H1 (cell line): ENCODE measurements at regions not wholly inside any gene's neighbourhood (a gene's known extent, or its start where the extent isn't known, plus 50 kb on each side); places are given as distances from the start of the nearest gene placed in this dataset.

Experiments used
- CTCF ChIA-PET: fragments of 300-600 bp; sonication (Branson Sonifier 250); formaldehyde crosslinking; loops from one replicate; lab custom pipeline; 2021; ENCODE audit not compliant: partially characterized antibody; lab: Charles Lee
- POLR2A ChIA-PET: fragments of 300-600 bp; sonication (Branson Sonifier 250); formaldehyde crosslinking; loops from one replicate; lab custom pipeline; 2021; ENCODE audit warnings: inconsistent platforms; ENCODE audit not compliant: partially characterized antibody; lab: Charles Lee
- DNase-seq, 2 experiments: peaks; one replicate each; pipeline versions ENCODE4 v3.0.0 to v3.0.0-alpha.2; 2010 to 2022; ENCODE audit warnings: low spot score in 2 of 2, low read depth in 1 of 2, mixed read lengths in 1 of 2
- FAIRE-seq: peaks from 2 replicates; lab custom pipeline; 2011; peaks lifted over from hg19 to GRCh38; lab: Jason Lieb, UNC
- H2AFZ ChIP-seq: 2 replicates; pipeline ENCODE4 v1.8.1; 2012; ENCODE audit warnings: low read length, inconsistent platforms
- H2AK5ac ChIP-seq: 2 replicates; pipeline ENCODE4 v1.6.1; 2013; ENCODE audit warnings: low read depth, low read length
- H2BK120ac ChIP-seq: replicated peaks from 2 replicates; pipeline ENCODE3; 2013; ENCODE audit warnings: low read depth, low read length, inconsistent platforms
- H2BK12ac ChIP-seq: 2 replicates; pipeline ENCODE4 v1.6.1; 2013; ENCODE audit warnings: low read depth, low read length
- H2BK15ac ChIP-seq: 2 replicates; pipeline ENCODE4 v1.6.1; 2013; ENCODE audit warnings: low read length
- H2BK20ac ChIP-seq: 2 replicates; pipeline ENCODE4 v1.6.1; 2013; ENCODE audit warnings: low read length
- H2BK5ac ChIP-seq: 2 replicates; pipeline ENCODE4 v1.6.1; 2013; ENCODE audit warnings: low read depth, low read length
- H3K14ac ChIP-seq: 2 replicates; pipeline ENCODE4 v1.6.1; 2013; ENCODE audit warnings: inconsistent platforms; ENCODE audit not compliant: insufficient read length
- H3K18ac ChIP-seq: 2 replicates; pipeline ENCODE4 v1.6.1; 2013; ENCODE audit warnings: low read length; ENCODE audit errors: extremely low read depth
- H3K23ac ChIP-seq: 2 replicates; pipeline ENCODE4 v1.6.1; 2013; ENCODE audit warnings: inconsistent platforms; ENCODE audit not compliant: insufficient read length
- H3K23me2 ChIP-seq: 2 replicates; pipeline ENCODE4 v1.6.1; 2013; ENCODE audit warnings: low read depth, low read length
- H3K27ac ChIP-seq: 2 replicates; pipeline ENCODE4 v1.6.1; 2011; ENCODE audit warnings: low read depth, low read length, inconsistent platforms
- H3K27me3 ChIP-seq, 4 experiments: replicated peaks in 1 of 4; 1 replicate in 1 of 4; 2 replicates in 3 of 4; pipeline versions ENCODE4 v1.6.1 to v1.8.1; 2011 to 2013; ENCODE audit warnings: low read length in 3 of 4, mild to moderate bottlenecking in 3 of 4, inconsistent platforms in 2 of 4, mixed read lengths in 2 of 4, moderate library complexity in 1 of 4; ENCODE audit not compliant: control insufficient read depth in 3 of 4, insufficient read depth in 3 of 4; ENCODE audit errors: extremely low read depth in 1 of 4
- H3K36me3 ChIP-seq, 4 experiments: 2 replicates each; pipeline versions ENCODE4 v1.6.1 to v1.8.1; 2011 to 2013; ENCODE audit warnings: mild to moderate bottlenecking in 4 of 4, low read length in 3 of 4, moderate library complexity in 2 of 4, control low read depth in 1 of 4, inconsistent platforms in 1 of 4; ENCODE audit not compliant: insufficient read depth in 4 of 4, control insufficient read depth in 2 of 4
- H3K4ac ChIP-seq: replicated peaks from 2 replicates; pipeline ENCODE3; 2013; ENCODE audit warnings: low read length, low read depth, mixed read lengths, inconsistent platforms; ENCODE audit not compliant: insufficient read length
- H3K4me1 ChIP-seq, 4 experiments: replicated peaks in 1 of 4; 1 replicate in 1 of 4; 2 replicates in 3 of 4; pipeline versions ENCODE4 v1.6.1 to v1.8.1; 2011 to 2013; ENCODE audit warnings: low read length in 3 of 4, inconsistent platforms in 2 of 4, mixed read lengths in 1 of 4; ENCODE audit not compliant: insufficient read depth in 4 of 4, control insufficient read depth in 3 of 4
- H3K4me2 ChIP-seq, 2 experiments: 2 replicates each; pipeline versions ENCODE4 v1.6.1 to v1.8.1; 2011 to 2013; ENCODE audit warnings: low read depth in 2 of 2, low read length in 2 of 2, control low read depth in 1 of 2, inconsistent platforms in 1 of 2, mild to moderate bottlenecking in 1 of 2; ENCODE audit not compliant: insufficient read depth in 1 of 2
- H3K4me3 ChIP-seq, 4 experiments: fragments of 200-600, 300-600 bp in 1 of 4; sonication (generic), shearing (Covaris generic), sonication (Bioruptor Twin) in 1 of 4; 2 replicates each; pipeline versions ENCODE4 v1.5.1 to v1.8.1; 2011 to 2016; ENCODE audit warnings: low read length in 4 of 4, low read depth in 3 of 4, control low read depth in 2 of 4, inconsistent platforms in 2 of 4, mild to moderate bottlenecking in 2 of 4, mixed read lengths in 1 of 4, moderate library complexity in 1 of 4; ENCODE audit not compliant: insufficient read depth in 2 of 4; ENCODE audit errors: extremely low read depth in 1 of 4
- H3K56ac ChIP-seq: replicated peaks from 2 replicates; pipeline ENCODE3; 2013; ENCODE audit warnings: low read depth, mild to moderate bottlenecking, mixed read lengths, low read length, inconsistent platforms; ENCODE audit not compliant: insufficient read length
- H3K79me1 ChIP-seq: 2 replicates; pipeline ENCODE4 v1.6.1; 2013; ENCODE audit warnings: low read depth, low read length, control low read depth
- H3K79me2 ChIP-seq, 2 experiments: 2 replicates each; pipeline versions ENCODE4 v1.6.1 to v1.8.1; 2012 to 2013; ENCODE audit warnings: low read length in 2 of 2, mild to moderate bottlenecking in 2 of 2, inconsistent platforms in 1 of 2; ENCODE audit not compliant: insufficient read depth in 2 of 2, control insufficient read depth in 1 of 2
- H3K9ac ChIP-seq, 4 experiments: replicated peaks in 1 of 4; 1 replicate in 1 of 4; 2 replicates in 3 of 4; pipeline versions ENCODE4 v1.6.1 to v1.8.1; 2011 to 2013; ENCODE audit warnings: low read depth in 3 of 4, low read length in 3 of 4, control low read depth in 2 of 4, mild to moderate bottlenecking in 2 of 4, moderate library complexity in 2 of 4, inconsistent platforms in 1 of 4; ENCODE audit errors: extremely low read depth in 1 of 4
- H3K9me3 ChIP-seq, 2 experiments: 2 replicates each; pipeline versions ENCODE4 v1.6.1 to v1.8.1; 2012 to 2013; ENCODE audit warnings: mild to moderate bottlenecking in 2 of 2, moderate library complexity in 2 of 2, control low read depth in 1 of 2, inconsistent platforms in 1 of 2, low read depth in 1 of 2, low read length in 1 of 2, mixed read lengths in 1 of 2; ENCODE audit not compliant: insufficient read depth in 2 of 2
- H4K20me1 ChIP-seq, 2 experiments: replicated peaks in 1 of 2; 2 replicates each; pipeline versions ENCODE3 to v1.8.1; 2011 to 2013; ENCODE audit warnings: inconsistent platforms in 2 of 2, low read length in 2 of 2, mild to moderate bottlenecking in 1 of 2; ENCODE audit not compliant: insufficient read depth in 2 of 2, control insufficient read depth in 1 of 2
- H4K5ac ChIP-seq: 2 replicates; pipeline ENCODE4 v1.6.1; 2013; ENCODE audit warnings: low read length, low read depth, mixed read lengths, inconsistent platforms; ENCODE audit not compliant: insufficient read length
- H4K8ac ChIP-seq: 2 replicates; pipeline ENCODE4 v1.8.0; 2013; ENCODE audit warnings: mild to moderate bottlenecking, moderate library complexity, low read length, inconsistent platforms; ENCODE audit not compliant: insufficient read depth; ENCODE audit errors: extremely low read depth
- H4K91ac ChIP-seq: replicated peaks from 2 replicates; pipeline ENCODE3; 2013; ENCODE audit warnings: low read length, mixed read lengths, inconsistent platforms; ENCODE audit not compliant: insufficient read length
- ATF2 ChIP-seq: IDR thresholded peaks from 2 replicates; pipeline ENCODE4 v1.6.1; 2012; ENCODE audit warnings: low read length, inconsistent platforms
- CEBPB ChIP-seq: IDR thresholded peaks from 2 replicates; pipeline ENCODE4 v1.6.1; 2012; ENCODE audit warnings: low read depth, low read length
- EP300 ChIP-seq, 2 experiments: IDR thresholded peaks; 1 replicate in 1 of 2; 2 replicates in 1 of 2; pipeline ENCODE4 v1.6.1; 2011 to 2012; ENCODE audit warnings: low read depth in 2 of 2, low read length in 2 of 2, mild to moderate bottlenecking in 2 of 2, borderline replicate concordance in 1 of 2, inconsistent platforms in 1 of 2, moderate library complexity in 1 of 2
- KDM5A ChIP-seq: fragments of 200-600 bp; IDR thresholded peaks from 2 replicates; pipeline ENCODE4 v1.7.1; 2012; ENCODE audit warnings: mild to moderate bottlenecking, low read length, inconsistent platforms, mixed read lengths
- NANOG ChIP-seq: IDR thresholded peaks from 2 replicates; pipeline ENCODE4 v1.6.1; 2011; ENCODE audit warnings: low read length, low read depth, mild to moderate bottlenecking, inconsistent platforms; ENCODE audit not compliant: insufficient read depth, poor library complexity, severe bottlenecking
- NRF1 ChIP-seq: IDR thresholded peaks from 2 replicates; pipeline ENCODE4 v1.6.1; 2011; ENCODE audit warnings: mild to moderate bottlenecking, low read depth, low read length, improper control_type of control experiment
- POLR2A ChIP-seq, 2 experiments: IDR thresholded peaks; 1 replicate in 1 of 2; 2 replicates in 1 of 2; pipeline ENCODE4 v1.6.1; 2011; ENCODE audit warnings: low read depth in 2 of 2, low read length in 2 of 2, mild to moderate bottlenecking in 2 of 2; ENCODE audit errors: control extremely low read depth in 1 of 2
- TAF1 ChIP-seq: IDR thresholded peaks from 2 replicates; pipeline ENCODE4 v1.6.1; 2011; ENCODE audit warnings: mild to moderate bottlenecking, low read depth, low read length
- TAF7 ChIP-seq: optimal IDR thresholded peaks from 2 replicates; pipeline ENCODE3; 2011; ENCODE audit warnings: low read depth, mild to moderate bottlenecking, inconsistent platforms, low read length, moderate library complexity, borderline replicate concordance
- TEAD4 ChIP-seq: IDR thresholded peaks from 2 replicates; pipeline ENCODE4 v1.6.1; 2012; ENCODE audit warnings: low read depth, low read length, inconsistent platforms, mixed read lengths
- ZNF274 ChIP-seq: IDR thresholded peaks from 2 replicates; pipeline ENCODE4 v1.7.0; 2012; ENCODE audit warnings: low read length, borderline replicate concordance; ENCODE audit errors: extremely low read depth
- WGBS, 2 experiments: shearing (Covaris generic) in 1 of 2; methylation state at CpG; one replicate each; pipeline versions ENCODE4 v1.1.6 to v1.1.7; 2013 to 2015; ENCODE audit warnings: low lambda C conversion rate in 2 of 2, mixed read lengths in 2 of 2, inconsistent platforms in 1 of 2, low coverage in 1 of 2, missing lambda C conversion rate in 1 of 2; ENCODE audit not compliant: insufficient replicate concordance in 2 of 2, insufficient coverage in 1 of 2, insufficient read length in 1 of 2; ENCODE audit errors: extremely low coverage in 1 of 2, missing lambda C conversion rate in 1 of 2; 5-methylcytosine and 5-hydroxymethylcytosine counted together
- TF ChIP-seq, protein P1 (sequence below): IDR thresholded peaks from 2 replicates; pipeline ENCODE4 v1.6.1; 2012; ENCODE audit warnings: inconsistent platforms

DNA sequence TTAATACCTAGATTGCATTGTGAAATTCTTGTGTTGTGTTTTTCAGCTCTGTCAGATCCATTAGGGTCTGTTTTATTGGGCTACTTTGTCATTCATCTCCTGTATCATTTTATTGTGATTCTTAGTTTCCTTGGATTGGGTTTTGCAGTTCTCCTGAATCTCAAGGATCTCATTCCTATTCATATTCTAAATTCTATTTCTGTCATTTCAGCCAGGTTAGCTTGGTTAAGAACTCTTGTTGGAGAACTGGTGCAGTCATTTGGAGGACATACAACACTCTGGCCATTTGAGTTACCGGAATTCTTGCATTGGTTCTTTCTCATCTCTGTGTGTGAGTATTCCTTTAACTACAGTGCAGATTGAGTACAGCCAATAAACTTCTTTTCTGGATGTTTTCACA, 159.6 kb downstream of the FAM78B start:
- no peak overlapping the region for H3K4ac ChIP-seq
- no peaks in the 10 kb centered on the region for H3K79me2 ChIP-seq
- no peaks in the 10 kb centered on the region for H3K23me2 ChIP-seq
- H3K4me2 ChIP-seq: no peak overlapping the region
- 100% methylated on average over 1 of the region's 1 CpG; no CpG with 5 or more reads in 1 of the 2 experiments for WGBS, 2 experiments
- FAIRE-seq: no peak
- no peak overlapping the region for H3K9ac ChIP-seq
- H3K79me1 ChIP-seq: no peaks in the 10 kb centered on the region
- no peak overlapping the region for H3K56ac ChIP-seq
- H4K8ac ChIP-seq: no peak overlapping the region
- H3K18ac ChIP-seq: no peak overlapping the region
- H2BK5ac ChIP-seq: no peak overlapping the region
- H4K91ac ChIP-seq: no peak overlapping the region
- H3K27ac ChIP-seq: no peak overlapping the region
- no peak for DNase-seq
- CTCF ChIA-PET: no interaction called here
- no peak overlapping the region for H2AK5ac ChIP-seq
- H2BK12ac ChIP-seq: no peak overlapping the region
- no peak overlapping the region for H2BK15ac ChIP-seq
- no peaks in the 10 kb centered on the region for H3K36me3 ChIP-seq
- no peak overlapping the region for H2BK120ac ChIP-seq
- H3K4me1 ChIP-seq: no peaks in the 10 kb centered on the region
- no peak overlapping the region for H2BK20ac ChIP-seq
- H4K5ac ChIP-seq: no peak overlapping the region
- H2AFZ ChIP-seq: no peak overlapping the region
- H3K27me3 ChIP-seq: no peaks in the 10 kb centered on the region
- H3K9me3 ChIP-seq: no peaks in the 10 kb centered on the region; a peak in 1 of 4 replicates
- POLR2A ChIA-PET: no interaction called here
- no peak overlapping the region for H3K23ac ChIP-seq
- no peak overlapping the region for H3K14ac ChIP-seq
- H3K4me3 ChIP-seq: no peak overlapping the region
- no peaks in the 10 kb centered on the region for H4K20me1 ChIP-seq
- TF ChIP-seq KDM5A (no peak), TEAD4 (no peak), EP300 (IDR thresholded peaks at IDR 0.05; ENCODE audit: borderline replicate concordance in 1 of 2, low read depth in 2 of 2, low read length in 2 of 2) (no peak), TAF7 (no peak), NRF1 (no peak), NANOG (no peak), CEBPB (no peak), ZNF274 (no peak), POLR2A (IDR thresholded peaks at IDR 0.05; ENCODE audit: control extremely low read depth in 1 of 2, low read depth in 2 of 2, low read length in 2 of 2) (no peak), TAF1 (no peak), ATF2 (no peak)
- TF ChIP-seq, protein P1, sequence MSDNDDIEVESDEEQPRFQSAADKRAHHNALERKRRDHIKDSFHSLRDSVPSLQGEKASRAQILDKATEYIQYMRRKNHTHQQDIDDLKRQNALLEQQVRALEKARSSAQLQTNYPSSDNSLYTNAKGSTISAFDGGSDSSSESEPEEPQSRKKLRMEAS: no peak
